Left hindlimb (tissue), 1 donor: ENCODE measurements at regions not wholly inside any gene's neighbourhood (a gene's known extent, or its start where the extent isn't known, plus 50 kb on each side); places are given as distances from the start of the nearest gene placed in this dataset.

Experiments
- DNase-seq: peaks from one replicate; pipeline ENCODE4 v3.0.0-alpha.2; 2018

- peak; percentile 65 for DNase-seq
Measured at GRCh38 chr16:86751076-86752030, 173.0 kb downstream of the FOXL1 start.

- no peak for DNase-seq
Measured at GRCh38 chr16:86752582-86753175, 174.3 kb downstream of the FOXL1 start.

- DNase-seq, result no peak
Measured at GRCh38 chr16:86753399-86753798, 175.1 kb downstream of the FOXL1 start.

- no peak for DNase-seq
Measured at GRCh38 chr16:86755571-86756006, 177.2 kb downstream of the FOXL1 start.

GRCh38 chr16:86756882-86757703 is 178.7 kb downstream of the FOXL1 start:
- no peak for DNase-seq

- DNase-seq, result no peak
Measured at GRCh38 chr16:86757704-86758040, 179.3 kb downstream of the FOXL1 start.

- no peak for DNase-seq
Measured at GRCh38 chr16:86758932-86759331, 180.6 kb downstream of the FOXL1 start.

- DNase-seq, result peak; percentile 66
Measured at GRCh38 chr16:86761111-86762031, 183.0 kb downstream of the FOXL1 start.

- no peak for DNase-seq
Measured at GRCh38 chr16:86762095-86762494, 183.7 kb downstream of the FOXL1 start.

- DNase-seq, result no peak
Measured at GRCh38 chr16:86763819-86764218, 185.5 kb downstream of the FOXL1 start.

- no peak for DNase-seq
Measured at GRCh38 chr16:86764551-86764950, 186.2 kb downstream of the FOXL1 start.

- no peak for DNase-seq
Measured at GRCh38 chr16:86765389-86766026, 187.2 kb downstream of the FOXL1 start.

GRCh38 chr16:86766700-86767099 is 188.4 kb downstream of the FOXL1 start:
- no peak for DNase-seq

- no peak for DNase-seq
Measured at GRCh38 chr16:86768228-86768791, 190.0 kb downstream of the FOXL1 start.

GRCh38 chr16:86768999-86769398 is 190.7 kb downstream of the FOXL1 start:
- no peak for DNase-seq

GRCh38 chr16:86771506-86772460 is 193.4 kb downstream of the FOXL1 start:
- no peak for DNase-seq

GRCh38 chr16:86772671-86773353 is 194.5 kb downstream of the FOXL1 start:
- no peak for DNase-seq

GRCh38 chr16:86773354-86773715 is 195.0 kb downstream of the FOXL1 start:
- DNase-seq, result no peak

- DNase-seq, result no peak
Measured at GRCh38 chr16:86774931-86775330, 196.6 kb downstream of the FOXL1 start.

- DNase-seq, result no peak
Measured at GRCh38 chr16:86775511-86775921, 197.2 kb downstream of the FOXL1 start.
